Stimulated activated naive CD8-positive, alpha-beta T cell treated with anti-CD3 and anti-CD28 coated beads, Interleukin-15, Interleukin-2, amounts not matched to agents 100 ng/mL and 50 ng/mL, for 24 hours (primary cell): ENCODE measurements at regions not wholly inside any gene's neighbourhood (a gene's known extent, or its start where the extent isn't known, plus 50 kb on each side); places are given as distances from the start of the nearest gene placed in this dataset.
"Not testable (repeated sequence)": the region's sequence is repeated elsewhere in the genome, so short reads cannot be mapped to it uniquely, and the experiment has no call there.

Experiments used
- H3K27ac Mint-ChIP-seq: one replicate; pipeline ENCODE4 v1.8.0; 2021; ENCODE audit warnings: mild to moderate bottlenecking, mixed read lengths
- H3K27me3 Mint-ChIP-seq: one replicate; pipeline ENCODE4 v1.8.0; 2021; ENCODE audit warnings: mixed read lengths
- H3K36me3 Mint-ChIP-seq: one replicate; pipeline ENCODE4 v1.8.0; 2021; ENCODE audit warnings: low read depth, mixed read lengths
- H3K4me1 Mint-ChIP-seq: one replicate; pipeline ENCODE4 v1.8.0; 2021; ENCODE audit warnings: low read depth, mixed read lengths
- H3K4me3 Mint-ChIP-seq: one replicate; pipeline ENCODE4 v1.8.0; 2021; ENCODE audit warnings: mild to moderate bottlenecking, mixed read lengths
- H3K9me3 Mint-ChIP-seq: one replicate; pipeline ENCODE4 v1.8.0; 2021; ENCODE audit warnings: mixed read lengths

DNA sequence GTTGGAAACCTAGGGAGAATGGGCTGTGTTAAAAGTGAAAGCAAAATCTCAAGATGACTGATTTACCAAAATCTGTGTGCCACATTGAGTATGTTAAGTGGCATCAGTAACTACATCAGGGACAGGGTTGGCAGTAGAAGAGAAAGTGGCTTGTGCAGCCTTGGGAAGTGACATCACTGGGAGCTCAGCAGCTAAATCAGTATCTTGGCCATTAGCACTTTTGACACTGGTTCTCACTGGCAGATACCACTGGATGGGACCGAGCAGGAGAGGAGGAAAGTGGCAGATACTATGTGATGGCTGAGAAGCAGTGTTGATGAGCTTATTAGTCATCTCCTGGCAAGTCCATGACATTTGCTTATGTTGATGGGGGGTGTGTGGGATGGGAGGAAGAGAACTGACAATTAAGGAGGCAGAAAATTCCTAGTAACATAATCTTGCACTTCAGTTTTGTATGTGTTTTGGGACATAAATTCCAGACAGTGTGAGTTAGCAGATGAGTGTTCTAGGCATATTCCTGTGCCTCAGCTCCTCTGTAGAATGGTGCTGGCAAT lies 322.2 kb downstream of the SOX4 start:
- H3K27ac Mint-ChIP-seq, result no peak overlapping the region
- H3K27me3 Mint-ChIP-seq, result no peaks in the 10 kb centered on the region
- H3K4me1 Mint-ChIP-seq, result peaks cover 6% of the 10 kb centered on the region
- no peaks in the 10 kb centered on the region for H3K9me3 Mint-ChIP-seq
- H3K4me3 Mint-ChIP-seq, result no peak overlapping the region
- no peaks in the 10 kb centered on the region for H3K36me3 Mint-ChIP-seq

DNA sequence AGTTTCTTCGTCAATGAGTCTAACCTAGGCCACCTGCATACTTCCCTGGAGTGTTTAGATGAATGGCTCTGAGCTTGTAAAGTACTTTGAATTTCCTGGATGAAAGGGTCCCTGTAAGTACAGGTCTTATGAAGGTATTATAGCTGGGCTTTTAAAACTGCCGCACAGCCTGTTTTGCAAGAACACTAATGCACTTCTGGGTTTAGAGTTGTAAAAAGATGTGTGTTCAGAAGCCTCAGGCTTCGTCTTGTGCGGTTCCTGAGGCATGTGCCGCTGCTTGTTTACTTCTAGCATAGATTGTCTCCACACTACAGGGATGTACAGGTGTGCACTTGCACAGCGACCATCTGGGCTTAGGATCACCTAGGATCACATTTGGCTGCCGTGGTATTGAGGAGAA lies 324.5 kb downstream of the SOX4 start:
- H3K36me3 Mint-ChIP-seq, result no peaks in the 10 kb centered on the region
- H3K27me3 Mint-ChIP-seq, result no peaks in the 10 kb centered on the region
- H3K9me3 Mint-ChIP-seq, result no peaks in the 10 kb centered on the region
- H3K4me1 Mint-ChIP-seq, result peaks cover 6% of the 10 kb centered on the region
- no peak overlapping the region for H3K27ac Mint-ChIP-seq
- H3K4me3 Mint-ChIP-seq, result no peak overlapping the region

GRCh38 chr6:21918666-21919065 lies 325.1 kb downstream of the SOX4 start:
- H3K27ac Mint-ChIP-seq, result no peak overlapping the region
- H3K9me3 Mint-ChIP-seq, result no peaks in the 10 kb centered on the region
- no peaks in the 10 kb centered on the region for H3K36me3 Mint-ChIP-seq
- H3K27me3 Mint-ChIP-seq, result no peaks in the 10 kb centered on the region
- H3K4me3 Mint-ChIP-seq, result no peak overlapping the region
- peaks cover 6% of the 10 kb centered on the region for H3K4me1 Mint-ChIP-seq

- H3K4me1 Mint-ChIP-seq, result peaks cover 9% of the 10 kb centered on the region
- no peak overlapping the region for H3K27ac Mint-ChIP-seq
- no peaks in the 10 kb centered on the region for H3K36me3 Mint-ChIP-seq
- peaks cover 13% of the 10 kb centered on the region for H3K9me3 Mint-ChIP-seq
- H3K27me3 Mint-ChIP-seq, result no peaks in the 10 kb centered on the region
- H3K4me3 Mint-ChIP-seq, result no peak overlapping the region
Measured at GRCh38 chr6:21922086-21922485, 328.5 kb downstream of the SOX4 start.

DNA sequence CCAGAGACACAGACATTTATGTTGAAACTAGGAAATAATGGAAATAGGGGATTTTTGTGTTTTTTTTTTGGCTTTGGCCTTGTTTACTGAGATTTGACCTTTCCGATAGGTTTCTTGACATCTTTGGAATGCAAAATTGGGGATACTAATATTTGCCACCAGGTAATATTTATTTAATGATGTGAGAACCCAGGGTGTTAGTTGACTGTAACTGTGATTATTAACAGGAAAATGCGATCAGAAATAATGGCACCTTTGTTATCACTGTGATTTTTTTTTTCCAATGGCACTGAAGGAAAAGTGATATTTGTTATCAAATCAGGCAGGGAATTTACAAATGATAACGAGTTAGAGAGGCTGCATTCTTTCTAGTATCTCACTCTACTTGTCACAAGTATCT lies 330.5 kb downstream of the SOX4 start:
- peaks cover 13% of the 10 kb centered on the region for H3K9me3 Mint-ChIP-seq
- no peaks in the 10 kb centered on the region for H3K27me3 Mint-ChIP-seq
- H3K4me1 Mint-ChIP-seq, result peaks cover 12% of the 10 kb centered on the region
- no peaks in the 10 kb centered on the region for H3K36me3 Mint-ChIP-seq
- H3K4me3 Mint-ChIP-seq, result no peak overlapping the region
- H3K27ac Mint-ChIP-seq, result no peak overlapping the region

DNA sequence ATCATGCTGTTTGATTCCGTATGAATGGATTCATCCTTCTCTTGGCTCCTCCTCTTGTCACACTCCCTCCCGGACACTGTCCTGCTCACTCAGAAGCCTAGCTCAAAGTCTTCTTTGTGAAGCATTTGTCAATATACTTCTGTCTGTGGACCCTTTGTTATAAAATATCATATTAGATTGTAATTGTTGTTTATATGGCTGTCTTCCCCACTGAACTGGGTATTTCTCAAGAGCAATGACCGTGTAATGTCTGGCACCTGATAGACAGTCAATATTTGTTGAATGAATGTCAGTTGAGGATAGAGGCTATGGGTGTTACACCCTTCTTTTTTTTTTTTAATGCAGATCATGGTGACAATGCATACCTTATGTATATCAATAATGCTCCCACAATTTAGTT lies 335.3 kb downstream of the SOX4 start:
- no peaks in the 10 kb centered on the region for H3K27me3 Mint-ChIP-seq
- H3K9me3 Mint-ChIP-seq, result peaks cover 13% of the 10 kb centered on the region
- H3K4me3 Mint-ChIP-seq, result no peak overlapping the region
- peaks cover 12% of the 10 kb centered on the region for H3K4me1 Mint-ChIP-seq
- H3K36me3 Mint-ChIP-seq, result no peaks in the 10 kb centered on the region
- no peak overlapping the region for H3K27ac Mint-ChIP-seq

GRCh38 chr6:21931641-21932335 lies 338.2 kb downstream of the SOX4 start:
- H3K4me3 Mint-ChIP-seq, result no peak overlapping the region
- H3K4me1 Mint-ChIP-seq, result peaks cover 5% of the 10 kb centered on the region
- no peak overlapping the region for H3K27ac Mint-ChIP-seq
- H3K36me3 Mint-ChIP-seq, result no peaks in the 10 kb centered on the region
- no peaks in the 10 kb centered on the region for H3K27me3 Mint-ChIP-seq
- H3K9me3 Mint-ChIP-seq, result no peaks in the 10 kb centered on the region

DNA sequence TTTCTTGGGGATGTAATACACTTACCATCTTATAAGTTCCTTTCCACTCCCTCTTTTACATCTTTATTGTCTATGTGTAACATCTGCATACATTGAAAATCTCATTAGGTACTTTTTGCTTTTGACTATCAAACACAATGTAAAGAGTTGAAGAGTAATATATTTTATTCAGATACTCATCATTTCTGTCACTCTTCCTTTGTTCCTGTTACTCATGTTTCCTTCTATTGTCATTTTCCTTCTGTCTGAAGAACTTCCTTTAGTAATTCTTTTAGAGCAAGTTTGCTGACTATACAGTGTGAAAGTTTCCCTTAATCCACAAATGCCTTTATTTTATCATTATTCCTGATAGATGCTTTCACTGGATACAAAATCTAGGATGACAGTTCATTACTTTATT lies 339.8 kb downstream of the SOX4 start:
- Mint-ChIP-seq H3K4me3 (no peak overlapping the region), H3K4me1 (no peaks in the 10 kb centered on the region), H3K36me3 (no peaks in the 10 kb centered on the region), H3K9me3 (no peaks in the 10 kb centered on the region), H3K27me3 (no peaks in the 10 kb centered on the region), H3K27ac (no peak overlapping the region)

DNA sequence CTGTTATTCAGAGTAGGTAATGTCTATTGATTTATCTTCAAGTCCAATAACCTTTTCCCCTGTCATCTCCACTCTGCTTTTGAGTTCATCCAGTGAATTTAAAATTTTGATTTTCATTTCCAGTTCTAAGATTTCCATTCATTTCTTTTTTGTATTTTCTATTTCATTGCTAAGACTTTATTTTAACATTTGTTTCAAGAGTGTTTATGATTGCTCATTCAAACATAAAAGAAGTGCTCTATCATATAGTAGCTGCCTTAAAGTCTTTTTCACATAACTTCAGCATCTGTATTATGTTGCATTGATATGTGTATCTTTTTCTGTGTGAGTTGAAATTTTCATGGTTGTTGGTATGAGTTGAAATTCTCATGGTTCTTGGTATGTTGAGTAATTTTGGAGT lies 341.6 kb downstream of the SOX4 start:
- Mint-ChIP-seq H3K36me3 (no peaks in the 10 kb centered on the region), H3K27me3 (no peaks in the 10 kb centered on the region), H3K4me3 (no peak overlapping the region), H3K9me3 (no peaks in the 10 kb centered on the region), H3K27ac (no peak overlapping the region), H3K4me1 (no peaks in the 10 kb centered on the region)

- no peaks in the 10 kb centered on the region for H3K9me3 Mint-ChIP-seq
- H3K27me3 Mint-ChIP-seq, result no peaks in the 10 kb centered on the region
- H3K27ac Mint-ChIP-seq, result no peak overlapping the region
- H3K4me3 Mint-ChIP-seq, result no peak overlapping the region
- no peaks in the 10 kb centered on the region for H3K4me1 Mint-ChIP-seq
- H3K36me3 Mint-ChIP-seq, result no peaks in the 10 kb centered on the region
Measured at GRCh38 chr6:21935561-21936028, 342.0 kb downstream of the SOX4 start.

DNA sequence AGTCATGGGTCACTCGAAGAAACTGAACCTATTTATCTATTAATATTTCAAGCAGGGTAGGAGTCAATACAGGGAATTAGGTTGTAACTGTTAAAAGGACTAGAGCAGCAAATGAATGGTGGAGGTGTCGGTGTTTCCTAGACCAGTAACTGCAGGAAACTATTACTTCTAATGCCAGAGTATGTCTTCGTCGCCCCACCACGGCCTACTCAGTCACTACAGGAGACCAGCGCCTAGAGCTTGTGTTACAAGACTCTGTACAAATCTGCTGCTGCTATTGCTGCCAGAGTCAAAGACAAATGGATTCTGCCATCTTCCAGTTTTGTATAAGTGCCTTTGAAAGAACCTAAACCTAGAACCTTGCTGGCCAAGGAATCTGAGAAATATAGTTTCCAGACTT lies 343.9 kb downstream of the SOX4 start:
- H3K27me3 Mint-ChIP-seq, result no peaks in the 10 kb centered on the region
- H3K4me1 Mint-ChIP-seq, result no peaks in the 10 kb centered on the region
- no peaks in the 10 kb centered on the region for H3K36me3 Mint-ChIP-seq
- H3K27ac Mint-ChIP-seq, result no peak overlapping the region
- no peak overlapping the region for H3K4me3 Mint-ChIP-seq
- no peaks in the 10 kb centered on the region for H3K9me3 Mint-ChIP-seq

DNA sequence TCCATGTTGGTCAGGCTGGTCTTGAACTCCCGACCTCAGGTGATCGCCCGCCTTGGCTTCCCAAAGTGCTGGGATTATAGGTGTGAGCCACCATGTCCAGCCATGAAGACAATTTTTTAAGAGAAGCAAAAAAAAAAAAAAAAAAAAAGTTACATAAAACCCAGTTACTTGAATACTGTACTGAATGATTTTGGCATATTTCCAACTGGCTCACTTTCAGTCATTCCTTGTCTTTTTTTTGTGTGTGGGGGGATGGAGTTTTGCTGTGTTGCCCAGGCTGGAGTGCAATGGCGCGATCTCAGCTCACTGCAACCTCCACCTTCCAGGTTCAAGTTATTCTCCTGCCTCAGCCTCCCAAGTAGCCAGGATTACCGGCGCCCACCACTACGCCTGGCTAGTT lies 345.5 kb downstream of the SOX4 start:
- H3K27me3 Mint-ChIP-seq, H3K9me3 Mint-ChIP-seq, H3K4me3 Mint-ChIP-seq, H3K27ac Mint-ChIP-seq, H3K4me1 Mint-ChIP-seq, H3K36me3 Mint-ChIP-seq: not testable (repeated sequence)

- H3K4me1 Mint-ChIP-seq, result no peaks in the 10 kb centered on the region
- no peaks in the 10 kb centered on the region for H3K9me3 Mint-ChIP-seq
- H3K27me3 Mint-ChIP-seq, result no peaks in the 10 kb centered on the region
- H3K27ac Mint-ChIP-seq, result no peak overlapping the region
- H3K4me3 Mint-ChIP-seq, result no peak overlapping the region
- no peaks in the 10 kb centered on the region for H3K36me3 Mint-ChIP-seq
Measured at GRCh38 chr6:21941926-21942325, 348.4 kb downstream of the SOX4 start.

DNA sequence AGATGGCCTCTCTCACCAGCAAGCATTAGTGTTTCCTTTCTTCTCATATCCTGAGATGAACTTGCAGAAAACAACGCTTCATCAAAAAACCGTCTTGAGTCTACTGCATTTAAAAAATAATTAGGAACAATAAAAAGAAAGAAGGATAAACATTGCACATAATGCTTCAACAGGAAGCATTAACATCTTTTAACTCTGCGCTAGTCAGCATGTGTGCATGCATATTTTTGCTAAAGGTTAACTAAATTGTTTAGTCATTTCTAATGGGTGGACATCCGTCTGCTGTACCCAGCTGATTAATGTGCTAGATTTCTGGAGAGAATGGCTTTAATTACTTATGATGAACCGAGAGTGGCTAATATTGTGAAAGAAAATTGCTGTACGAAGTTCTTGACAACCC lies 349.3 kb downstream of the SOX4 start:
- H3K4me1 Mint-ChIP-seq, result peaks cover under 1% of the 10 kb centered on the region
- no peak overlapping the region for H3K4me3 Mint-ChIP-seq
- H3K36me3 Mint-ChIP-seq, result no peaks in the 10 kb centered on the region
- no peak overlapping the region for H3K27ac Mint-ChIP-seq
- no peaks in the 10 kb centered on the region for H3K9me3 Mint-ChIP-seq
- peaks cover under 1% of the 10 kb centered on the region for H3K27me3 Mint-ChIP-seq

- H3K27ac Mint-ChIP-seq, result no peak overlapping the region
- H3K27me3 Mint-ChIP-seq, result peaks cover 7% of the 10 kb centered on the region
- peaks cover 9% of the 10 kb centered on the region for H3K4me1 Mint-ChIP-seq
- no peak overlapping the region for H3K4me3 Mint-ChIP-seq
- no peaks in the 10 kb centered on the region for H3K9me3 Mint-ChIP-seq
- no peaks in the 10 kb centered on the region for H3K36me3 Mint-ChIP-seq
Measured at GRCh38 chr6:21946298-21946783, 350.5 kb downstream of the PRL start.

- H3K27me3 Mint-ChIP-seq, H3K9me3 Mint-ChIP-seq, H3K4me3 Mint-ChIP-seq, H3K27ac Mint-ChIP-seq, H3K36me3 Mint-ChIP-seq: not testable (repeated sequence)
- peaks cover 14% of the 10 kb centered on the region for H3K4me1 Mint-ChIP-seq
Measured at GRCh38 chr6:21947227-21947626, 349.6 kb downstream of the PRL start.
